DMS53 treated with DMSO at 0.1 percent for 48 hours (cell line): ENCODE measurements at regions not wholly inside any gene's neighbourhood (a gene's known extent, or its start where the extent isn't known, plus 50 kb on each side); places are given as distances from the start of the nearest gene placed in this dataset.
"Not testable (repeated sequence)": the region's sequence is repeated elsewhere in the genome, so short reads cannot be mapped to it uniquely, and the experiment has no call there.

ENCODE experiments used
- DNase-seq: peaks from one replicate; lab custom pipeline; 2025; ENCODE audit not compliant: unreplicated experiment; lab: John Stamatoyannopoulos, UW

GRCh38 chr21:27570306-27570868 lies 603.5 kb upstream of the ADAMTS5 start:
- DNase-seq: no peak

GRCh38 chr21:27569831-27570230 lies 602.9 kb upstream of the ADAMTS5 start:
- no peak for DNase-seq

DNA sequence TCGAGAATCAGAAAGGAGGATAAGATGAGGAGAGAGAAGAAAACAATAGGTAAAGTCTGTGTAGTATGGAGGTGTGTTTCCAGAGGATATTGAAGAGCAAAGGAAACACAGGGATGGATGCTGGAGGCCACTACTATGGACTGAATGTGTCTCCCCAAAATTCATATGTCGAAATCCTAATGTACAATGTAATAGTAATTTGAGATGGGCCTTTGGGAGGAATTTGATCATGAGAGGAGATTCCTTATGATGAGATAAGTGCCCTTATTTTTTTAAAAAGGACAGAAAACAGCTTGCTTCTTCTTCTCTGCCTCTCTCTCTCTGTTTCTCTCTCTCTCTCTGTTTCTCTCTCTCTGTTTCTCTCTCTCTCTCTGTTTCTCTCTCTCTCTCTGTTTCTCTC lies 602.2 kb upstream of the ADAMTS5 start:
- no peak for DNase-seq

- no peak for DNase-seq
Observed at GRCh38 chr21:27567381-27567780, 600.5 kb upstream of the ADAMTS5 start.

DNA sequence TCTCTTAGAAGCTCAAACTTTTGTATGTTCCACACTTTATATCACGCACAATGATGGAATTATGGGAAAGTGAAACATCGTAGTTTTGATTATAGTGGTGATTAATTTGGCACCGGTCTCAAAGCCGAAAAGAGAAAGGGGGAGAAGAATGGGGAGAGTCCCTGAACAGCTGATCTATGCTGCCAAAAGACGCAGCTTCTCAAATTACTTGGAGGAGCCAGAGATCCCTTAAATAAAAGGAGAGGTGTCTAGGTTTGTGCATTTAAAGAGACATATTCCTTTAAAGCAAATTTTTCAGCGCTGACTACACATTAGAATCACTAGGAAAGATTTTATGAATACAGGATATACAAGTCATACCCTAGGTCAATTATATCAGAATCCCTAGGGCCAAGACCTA lies 599.6 kb upstream of the ADAMTS5 start:
- no peak for DNase-seq

GRCh38 chr21:27565364-27565763 lies 598.5 kb upstream of the ADAMTS5 start:
- no peak for DNase-seq

DNA sequence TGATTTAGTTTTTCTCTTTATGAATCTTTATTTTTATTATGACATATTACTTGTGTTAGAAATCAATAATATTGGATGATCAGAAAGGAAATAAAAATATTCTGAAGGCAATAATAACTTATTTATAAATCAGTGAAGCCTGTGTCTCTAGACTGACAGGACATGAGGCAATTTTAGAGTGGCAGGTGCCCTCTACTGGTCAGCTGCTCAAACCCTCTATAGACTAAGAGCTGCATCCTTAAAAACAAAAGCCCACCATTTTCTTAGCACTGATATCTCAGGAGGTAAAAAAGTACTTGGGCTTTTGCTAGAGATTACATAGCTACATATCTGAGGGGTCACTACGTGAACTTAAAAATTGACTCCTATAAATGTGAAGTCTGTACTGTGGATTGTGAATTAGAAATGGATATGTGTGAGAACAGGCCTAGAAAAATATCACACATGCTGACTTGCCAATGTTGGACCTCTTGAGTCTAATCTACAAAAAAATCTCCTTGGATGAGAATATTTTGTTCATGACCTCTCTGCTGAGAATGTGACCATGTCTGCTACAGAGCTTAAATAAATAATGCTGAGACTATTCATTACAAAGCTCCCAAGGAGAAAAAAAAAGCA lies 597.9 kb upstream of the ADAMTS5 start:
- peak; percentile 33 for DNase-seq

DNA sequence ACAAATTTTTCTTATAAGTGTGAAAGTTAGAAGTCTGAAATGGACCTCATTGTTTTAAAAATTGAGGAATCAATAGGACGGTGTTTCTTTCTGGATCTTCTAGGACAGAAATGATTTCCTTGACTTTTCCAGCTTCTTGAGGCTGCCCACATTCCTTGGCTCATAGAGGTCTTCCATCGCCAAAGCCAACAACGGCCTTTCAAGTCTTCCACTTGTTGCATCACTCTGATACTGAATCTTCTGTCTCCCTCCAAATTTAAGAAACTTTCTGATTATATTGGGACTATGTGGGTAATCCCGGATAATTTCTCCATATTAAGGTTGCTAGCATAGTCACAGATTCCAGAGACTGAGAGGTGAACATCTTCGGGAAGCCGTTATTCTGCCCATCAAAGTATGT lies 595.4 kb upstream of the ADAMTS5 start:
- DNase-seq: no peak

DNA sequence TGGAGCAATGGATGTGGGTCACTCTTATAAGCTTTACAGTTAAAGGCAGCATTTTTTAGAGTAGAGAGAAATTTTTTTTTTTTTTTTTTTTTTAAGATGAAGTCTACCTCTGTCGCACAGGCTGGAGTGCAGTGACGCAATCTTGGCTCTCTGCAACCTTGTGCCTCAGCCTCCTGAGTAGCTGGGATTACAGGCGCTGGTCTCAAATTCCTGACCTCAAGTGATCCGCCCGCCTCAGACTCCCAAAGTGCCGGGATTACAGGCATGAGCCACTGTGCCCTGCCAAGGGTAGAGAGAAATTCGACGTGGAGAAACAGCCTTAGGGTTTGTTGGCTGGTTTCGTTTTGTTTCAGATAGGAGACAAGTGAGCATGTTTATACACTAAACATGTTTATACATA lies 594.2 kb upstream of the ADAMTS5 start:
- no peak for DNase-seq

- DNase-seq: no peak
Observed at GRCh38 chr21:27557356-27557755, 590.5 kb upstream of the ADAMTS5 start.

- no peak for DNase-seq
Observed at GRCh38 chr21:27555996-27556395, 589.1 kb upstream of the ADAMTS5 start.

DNA sequence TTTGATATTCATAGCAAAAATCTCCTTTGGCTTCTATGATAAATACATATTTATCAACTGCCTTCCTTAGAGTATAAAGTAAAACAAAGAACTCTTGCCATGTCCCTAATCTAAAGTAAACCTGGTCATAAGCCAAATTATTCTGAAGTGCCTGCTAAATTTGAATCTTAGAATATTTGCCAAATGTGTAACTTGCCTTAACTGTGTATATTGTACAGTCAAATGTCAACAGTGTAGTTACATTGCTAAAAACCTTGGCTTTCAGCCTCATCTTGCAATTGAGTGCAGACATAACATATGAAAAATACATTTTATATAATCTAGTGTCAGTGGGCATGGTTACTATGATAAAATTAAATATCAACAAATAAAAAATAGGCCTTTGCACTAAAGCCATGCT lies 583.4 kb upstream of the ADAMTS5 start:
- DNase-seq: no peak

GRCh38 chr21:27548486-27548885 lies 581.6 kb upstream of the ADAMTS5 start:
- DNase-seq: no peak

DNA sequence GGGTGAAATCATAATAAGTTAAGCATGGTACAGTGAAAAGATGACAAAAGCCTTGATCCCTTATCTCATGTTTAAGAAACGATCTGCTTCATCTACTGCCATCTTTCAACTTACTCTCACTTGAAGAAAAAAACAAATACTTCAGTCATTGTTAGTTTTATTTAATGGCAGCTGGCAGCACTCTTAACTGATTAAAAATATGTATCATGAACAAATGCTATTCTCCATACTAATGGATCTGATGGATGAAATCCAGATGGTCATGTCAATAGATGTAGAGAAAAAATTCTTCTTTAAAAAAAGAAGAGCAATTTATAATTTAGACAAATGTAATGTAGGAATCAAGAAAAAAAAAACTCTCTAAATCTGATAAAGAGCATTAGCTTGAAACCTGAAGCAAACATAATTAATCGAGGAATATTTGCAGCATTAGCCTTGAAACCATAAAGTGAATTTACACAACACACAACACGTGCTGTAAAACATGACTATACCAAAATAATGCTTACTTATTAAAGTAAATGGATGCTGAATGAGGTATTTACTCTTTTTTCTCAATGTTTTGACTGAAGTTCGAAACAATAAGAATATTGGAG lies 579.0 kb upstream of the ADAMTS5 start:
- peak; percentile 43 for DNase-seq

GRCh38 chr21:27542126-27542525 lies 575.2 kb upstream of the ADAMTS5 start:
- DNase-seq: not testable (repeated sequence)

GRCh38 chr21:27536319-27536718 lies 569.4 kb upstream of the ADAMTS5 start:
- no peak for DNase-seq

DNA sequence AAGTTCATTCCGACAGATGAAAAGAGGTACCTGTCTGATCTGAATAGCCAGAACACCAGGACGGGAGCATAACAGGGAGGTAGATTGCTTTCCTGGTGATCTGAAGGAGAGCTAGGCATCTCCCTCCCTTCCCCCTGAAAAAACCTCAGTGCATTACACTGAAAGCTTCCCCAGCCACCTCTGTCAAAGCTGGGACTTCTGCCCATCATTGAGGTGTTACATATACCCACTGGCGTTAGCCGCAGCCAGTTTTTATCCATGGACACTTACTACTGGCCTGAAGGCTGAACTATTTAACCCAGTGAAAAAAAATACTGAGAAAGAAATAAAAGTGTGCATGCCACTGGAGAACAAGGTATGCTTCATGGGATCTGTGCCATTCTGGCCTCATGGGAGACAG lies 568.3 kb upstream of the ADAMTS5 start:
- no peak for DNase-seq

GRCh38 chr21:27534206-27534605 lies 567.3 kb upstream of the ADAMTS5 start:
- DNase-seq: no peak

DNA sequence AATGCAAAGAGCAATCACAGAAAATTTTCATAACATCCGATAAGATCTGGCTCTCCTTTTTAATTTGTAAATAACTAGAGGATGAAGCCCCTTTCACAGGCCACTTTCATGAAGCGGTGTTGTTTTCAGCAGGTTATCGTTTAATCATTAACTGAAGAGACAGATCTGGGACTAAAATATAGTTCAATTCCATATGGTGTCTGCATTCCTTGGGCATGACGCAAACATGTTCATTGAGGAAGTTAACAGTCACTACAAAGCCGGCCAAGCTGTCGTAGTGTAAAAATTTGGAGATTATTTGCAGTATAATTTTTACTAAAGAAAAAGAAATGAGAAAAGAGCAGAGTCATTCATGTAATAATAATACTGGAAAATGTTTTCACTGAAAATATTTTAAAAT lies 565.2 kb upstream of the ADAMTS5 start:
- DNase-seq: peak; percentile 83

- DNase-seq: no peak
Observed at GRCh38 chr21:27528697-27529096, 561.8 kb upstream of the ADAMTS5 start.

DNA sequence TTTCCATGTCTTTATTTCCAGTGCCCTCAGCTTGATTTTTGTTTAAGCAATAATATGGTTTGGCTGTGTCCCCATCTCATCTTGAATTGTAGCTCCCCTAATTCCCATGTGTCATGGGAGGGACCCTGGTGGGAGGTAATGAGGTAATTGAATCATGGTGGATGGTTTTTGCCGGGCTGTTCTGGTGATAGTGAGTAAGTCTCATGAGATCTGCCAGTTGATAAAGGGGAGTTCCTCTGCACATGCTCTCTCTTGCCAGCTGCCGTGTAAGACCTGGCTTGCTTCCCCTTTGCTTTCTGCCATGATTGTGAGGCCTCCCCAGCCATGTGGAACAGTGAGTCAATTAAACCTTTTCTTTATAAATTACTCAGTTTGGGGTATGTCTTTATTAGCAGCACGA lies 559.6 kb upstream of the ADAMTS5 start:
- DNase-seq: no peak

DNA sequence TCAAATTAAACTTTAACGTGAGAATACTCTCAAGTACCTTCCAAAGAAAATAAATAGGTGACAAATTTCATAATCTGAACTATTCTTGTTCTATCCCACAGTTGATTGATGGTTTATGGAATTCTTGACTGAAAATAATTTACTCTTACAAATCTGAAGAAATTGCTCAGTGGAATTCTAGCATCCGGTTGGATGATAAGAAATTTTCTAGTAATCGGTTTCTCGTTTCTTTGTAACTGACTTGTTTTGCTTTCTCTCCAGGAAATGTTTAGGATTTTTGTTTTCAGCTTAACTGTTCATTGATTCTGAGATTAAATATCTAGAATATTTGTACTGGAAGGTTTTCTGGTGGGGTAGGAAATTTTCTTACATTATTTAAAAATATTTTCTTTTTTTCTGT lies 558.9 kb upstream of the ADAMTS5 start:
- no peak for DNase-seq

- DNase-seq: no peak
Observed at GRCh38 chr21:27519361-27519760, 552.5 kb upstream of the ADAMTS5 start.
